ENCODE measurements at regions not wholly inside any gene's neighbourhood (a gene's known extent, or its start where the extent isn't known, plus 50 kb on each side); places are given as distances from the start of the nearest gene placed in this dataset.

GRCh38 chr4:188647820-188648370 is 508.7 kb downstream of the TRIML1 start:
- no peaks in the 10 kb centered on the region for H3K36me3 ChIP-seq (ENCODE audit: control insufficient read depth, insufficient read depth, low read length)
- POLR2A ChIA-PET, result no interaction called here
- no peak overlapping the region for H3K27ac ChIP-seq (ENCODE audit: low read length)
- no peak for TF ChIP-seq CTCF (IDR thresholded peaks at IDR 0.05)
- TF ChIP-seq REST (IDR thresholded peaks at IDR 0.05; ENCODE audit: insufficient read depth in 1 of 2, low read depth in 2 of 2, low read length in 1 of 2), result no peak
- TF ChIP-seq SIN3A (IDR thresholded peaks at IDR 0.05; ENCODE audit: borderline replicate concordance, insufficient read depth, low read depth, low read length), result no peak
- no peak for TF ChIP-seq TCF7L2 (IDR thresholded peaks at IDR 0.05; ENCODE audit: low read depth, low read length)
- no peak for TF ChIP-seq POLR2AphosphoS5 (IDR thresholded peaks at IDR 0.05; ENCODE audit: low read depth, low read length)
- in situ Hi-C loops (cut with HindIII; ENCODE audit: low pct_unique_long_range_greater_than_20kb, low sequenced_read_pairs), result no loop called here
- BruUV-seq (replicated peaks), result no TSS peak
- no peaks in the 10 kb centered on the region for H3K9me3 ChIP-seq (ENCODE audit: control insufficient read depth, insufficient read depth, low read depth, low read length)
- no peak for DNase-seq (ENCODE audit: low read depth, low spot score)
- no peaks in the 10 kb centered on the region for H3K4me1 ChIP-seq (ENCODE audit: control insufficient read depth, insufficient read depth, low read length)
- ATAC-seq, result no peak
- CTCF ChIA-PET, result no interaction called here
- no peak overlapping the region for H3K4me3 ChIP-seq (ENCODE audit: low read depth in 2 of 2, low read length in 2 of 2)
- H3K27me3 ChIP-seq (ENCODE audit: control insufficient read depth, insufficient read depth, low read length), result no peaks in the 10 kb centered on the region
- intact Hi-C loops (cut with micrococcal nuclease; ENCODE audit: unreplicated experiment), result no loop called here

- H3K9me3 ChIP-seq (ENCODE audit: control insufficient read depth, insufficient read depth, low read depth, low read length), result no peaks in the 10 kb centered on the region
- H3K4me3 ChIP-seq (ENCODE audit: low read depth in 2 of 2, low read length in 2 of 2), result no peak overlapping the region
- CTCF ChIA-PET, result no interaction called here
- H3K36me3 ChIP-seq (ENCODE audit: control insufficient read depth, insufficient read depth, low read length), result no peaks in the 10 kb centered on the region
- DNase-seq (ENCODE audit: low read depth, low spot score), result no peak
- ATAC-seq, result no peak
- H3K27ac ChIP-seq (ENCODE audit: low read length), result no peak overlapping the region
- BruUV-seq (replicated peaks), result no TSS peak
- no peaks in the 10 kb centered on the region for H3K27me3 ChIP-seq (ENCODE audit: control insufficient read depth, insufficient read depth, low read length)
- no peaks in the 10 kb centered on the region for H3K4me1 ChIP-seq (ENCODE audit: control insufficient read depth, insufficient read depth, low read length)
- intact Hi-C loops (cut with micrococcal nuclease; ENCODE audit: unreplicated experiment), result no loop called here
- in situ Hi-C loops (cut with HindIII; ENCODE audit: low pct_unique_long_range_greater_than_20kb, low sequenced_read_pairs), result no loop called here
- POLR2A ChIA-PET, result no interaction called here
- TF ChIP-seq SIN3A (IDR thresholded peaks at IDR 0.05; ENCODE audit: borderline replicate concordance, insufficient read depth, low read depth, low read length), result no peak
Observed at GRCh38 chr4:188649635-188650034, 510.4 kb downstream of the TRIML1 start.

GRCh38 chr4:188650516-188650915 is 511.3 kb downstream of the TRIML1 start:
- Histone ChIP-seq H3K9me3 (ENCODE audit: control insufficient read depth, insufficient read depth, low read depth, low read length) (no peaks in the 10 kb centered on the region), H3K4me3 (ENCODE audit: low read depth in 2 of 2, low read length in 2 of 2) (no peak overlapping the region), H3K4me1 (ENCODE audit: control insufficient read depth, insufficient read depth, low read length) (no peaks in the 10 kb centered on the region), H3K27ac (ENCODE audit: low read length) (no peak overlapping the region), H3K36me3 (ENCODE audit: control insufficient read depth, insufficient read depth, low read length) (no peaks in the 10 kb centered on the region), H3K27me3 (ENCODE audit: control insufficient read depth, insufficient read depth, low read length) (no peaks in the 10 kb centered on the region)
- DNase-seq (ENCODE audit: low read depth, low spot score), result no peak
- no TSS peak for BruUV-seq (replicated peaks)
- POLR2A ChIA-PET, result no interaction called here
- in situ Hi-C loops (cut with HindIII; ENCODE audit: low pct_unique_long_range_greater_than_20kb, low sequenced_read_pairs) (no loop called here), intact Hi-C loops (cut with micrococcal nuclease; ENCODE audit: unreplicated experiment) (no loop called here)
- no peak for TF ChIP-seq SIN3A (IDR thresholded peaks at IDR 0.05; ENCODE audit: borderline replicate concordance, insufficient read depth, low read depth, low read length)
- no peak for TF ChIP-seq POLR2AphosphoS5 (IDR thresholded peaks at IDR 0.05; ENCODE audit: low read depth, low read length)
- TF ChIP-seq REST (IDR thresholded peaks at IDR 0.05; ENCODE audit: insufficient read depth in 1 of 2, low read depth in 2 of 2, low read length in 1 of 2), result no peak
- no peak for TF ChIP-seq TCF7L2 (IDR thresholded peaks at IDR 0.05; ENCODE audit: low read depth, low read length)
- TF ChIP-seq CTCF (IDR thresholded peaks at IDR 0.05), result no peak
- CTCF ChIA-PET, result no interaction called here
- ATAC-seq, result no peak
